ENCODE measurements at regions not wholly inside any gene's neighbourhood (a gene's known extent, or its start where the extent isn't known, plus 50 kb on each side); places are given as distances from the start of the nearest gene placed in this dataset.

GRCh38 chr18:43642727-43643330, 365.5 kb upstream of the SYT4 start:
- DNase-seq (ENCODE audit: low spot score), result no peak

- DNase-seq (ENCODE audit: low spot score), result no peak
Observed at GRCh38 chr18:43648002-43648401, 370.7 kb upstream of the SYT4 start.

GRCh38 chr18:43649649-43650357, 372.5 kb upstream of the SYT4 start:
- no peak for DNase-seq (ENCODE audit: low spot score)

- no peak for DNase-seq (ENCODE audit: low spot score)
Observed at GRCh38 chr18:43650426-43650825, 373.1 kb upstream of the SYT4 start.

- no peak for DNase-seq (ENCODE audit: low spot score)
Observed at GRCh38 chr18:43651057-43651456, 373.8 kb upstream of the SYT4 start.

- no peak for DNase-seq (ENCODE audit: low spot score)
Observed at GRCh38 chr18:43656547-43656946, 379.3 kb upstream of the SYT4 start.

GRCh38 chr18:43661570-43661969, 384.3 kb upstream of the SYT4 start:
- no peak for DNase-seq (ENCODE audit: low spot score)

- DNase-seq (ENCODE audit: low spot score), result no peak
Observed at GRCh38 chr18:43662657-43663056, 385.4 kb upstream of the SYT4 start.

GRCh38 chr18:43663159-43663558, 385.9 kb upstream of the SYT4 start:
- no peak for DNase-seq (ENCODE audit: low spot score)

- no peak for DNase-seq (ENCODE audit: low spot score)
Observed at GRCh38 chr18:43664487-43665008, 387.3 kb upstream of the SYT4 start.

GRCh38 chr18:43665105-43665788, 388.0 kb upstream of the SYT4 start:
- no peak for DNase-seq (ENCODE audit: low spot score)

GRCh38 chr18:43668866-43669265, 391.6 kb upstream of the SYT4 start:
- no peak for DNase-seq (ENCODE audit: low spot score)

GRCh38 chr18:43671431-43671830, 394.1 kb upstream of the SYT4 start:
- DNase-seq (ENCODE audit: low spot score), result no peak

GRCh38 chr18:43680096-43680495, 402.8 kb upstream of the SYT4 start:
- DNase-seq (ENCODE audit: low spot score), result no peak

- DNase-seq (ENCODE audit: low spot score), result no peak
Observed at GRCh38 chr18:43681661-43682060, 404.4 kb upstream of the SYT4 start.

GRCh38 chr18:43682196-43682595, 404.9 kb upstream of the SYT4 start:
- no peak for DNase-seq (ENCODE audit: low spot score)

GRCh38 chr18:43686709-43687108, 409.4 kb upstream of the SYT4 start:
- DNase-seq (ENCODE audit: low spot score), result no peak

- DNase-seq (ENCODE audit: low spot score), result no peak
Observed at GRCh38 chr18:43692099-43692690, 414.9 kb upstream of the SYT4 start.

- DNase-seq (ENCODE audit: low spot score), result no peak
Observed at GRCh38 chr18:43702399-43702798, 425.1 kb upstream of the SYT4 start.

- no peak for DNase-seq (ENCODE audit: low spot score)
Observed at GRCh38 chr18:43703050-43703449, 425.8 kb upstream of the SYT4 start.

- no peak for DNase-seq (ENCODE audit: low spot score)
Observed at GRCh38 chr18:43705850-43706249, 428.6 kb upstream of the SYT4 start.

- no peak for DNase-seq (ENCODE audit: low spot score)
Observed at GRCh38 chr18:43710135-43710534, 432.8 kb upstream of the SYT4 start.
